Stomach smooth muscle (tissue), 2 donors: ENCODE measurements at regions not wholly inside any gene's neighbourhood (a gene's known extent, or its start where the extent isn't known, plus 50 kb on each side); places are given as distances from the start of the nearest gene placed in this dataset.

Experiments
- H3K27ac ChIP-seq: one replicate; pipeline ENCODE4 v1.7.0; 2013; ENCODE audit warnings: mild to moderate bottlenecking, low read length, inconsistent platforms
- H3K27me3 ChIP-seq, 2 donors: one replicate each; pipeline ENCODE4 v1.7.0; 2013; ENCODE audit warnings: low read length in 2 of 2; ENCODE audit not compliant: insufficient read depth in 2 of 2, control insufficient read depth in 1 of 2
- H3K36me3 ChIP-seq, 2 donors: one replicate each; pipeline ENCODE4 v1.7.0; 2013; ENCODE audit warnings: low read length in 2 of 2; ENCODE audit not compliant: control insufficient read depth in 2 of 2, insufficient read depth in 2 of 2
- H3K4me1 ChIP-seq: one replicate; pipeline ENCODE4 v1.7.0; 2013; ENCODE audit warnings: low read length; ENCODE audit not compliant: control insufficient read depth, insufficient read depth
- H3K4me3 ChIP-seq, 2 donors: one replicate each; pipeline ENCODE4 v1.7.0; 2013; ENCODE audit warnings: low read length in 2 of 2
- H3K9ac ChIP-seq, 2 donors: one replicate each; pipeline ENCODE4 v1.7.0; 2013; ENCODE audit warnings: low read length in 2 of 2, mild to moderate bottlenecking in 1 of 2
- H3K9me3 ChIP-seq, 2 donors: one replicate each; pipeline ENCODE4 v1.7.0; 2013; ENCODE audit warnings: low read length in 2 of 2; ENCODE audit not compliant: control insufficient read depth in 2 of 2
- donor health status: healthy.
- donor health status: Pancreatic carcinoma.

DNA sequence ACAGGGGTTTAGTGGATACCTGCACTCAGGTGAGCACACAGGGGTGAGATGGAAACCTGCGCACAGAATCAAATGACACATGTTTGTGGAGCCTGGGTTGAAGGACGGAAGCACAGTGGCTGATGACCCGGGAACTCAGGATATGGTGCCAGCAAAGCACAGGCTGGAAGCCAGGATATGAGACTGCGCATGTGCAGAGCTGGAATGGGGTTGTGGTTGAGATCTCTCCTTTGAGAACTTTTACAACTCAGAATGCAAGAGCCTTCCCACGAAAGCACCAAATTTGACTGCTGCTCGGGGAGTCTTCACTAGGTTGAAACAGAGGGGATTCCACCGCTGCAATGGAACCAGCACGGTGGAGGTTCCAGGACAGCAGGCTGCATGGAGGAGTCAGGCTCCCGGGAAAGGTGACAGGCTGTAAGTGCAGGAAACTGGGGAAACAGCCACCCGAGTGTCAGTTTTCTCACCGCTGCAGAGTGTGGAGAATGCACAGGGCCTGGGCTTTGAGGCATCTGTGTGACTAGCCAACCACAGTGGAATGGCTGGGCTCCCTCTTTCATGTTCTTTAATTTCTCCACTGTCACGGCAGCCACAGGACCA lies 133.4 kb upstream of the TCERG1L start:
- Histone ChIP-seq H3K36me3 (no peaks in the 10 kb centered on the region), H3K9ac (no peak overlapping the region), H3K4me1 (no peaks in the 10 kb centered on the region), H3K9me3 (no peaks in the 10 kb centered on the region), H3K27me3 (peaks cover 14% of the 10 kb centered on the region in 2 donors), H3K4me3 (no peak overlapping the region), H3K27ac (no peak overlapping the region)

DNA sequence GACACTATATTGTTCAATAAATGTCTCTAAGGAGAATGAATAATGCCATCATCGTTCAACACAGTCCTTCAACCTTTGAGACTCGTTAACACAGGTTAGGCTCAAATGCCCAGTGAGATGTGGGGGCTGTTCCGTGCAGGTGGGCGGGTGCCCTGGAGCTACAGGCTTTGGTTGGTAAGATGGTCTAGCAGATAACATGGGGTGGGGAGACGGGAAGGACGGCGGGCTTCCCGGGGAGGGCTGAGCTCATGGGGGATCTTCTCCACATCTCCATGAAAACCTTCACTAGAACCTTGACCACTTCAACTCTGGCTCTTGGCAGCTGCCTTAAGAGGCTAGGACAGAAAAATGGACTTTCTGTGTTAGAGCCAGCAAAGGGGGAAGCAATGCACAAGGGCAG lies 134.1 kb upstream of the TCERG1L start:
- no peaks in the 10 kb centered on the region for H3K36me3 ChIP-seq
- H3K9ac ChIP-seq = no peak overlapping the region
- H3K4me1 ChIP-seq = no peaks in the 10 kb centered on the region
- H3K27me3 ChIP-seq = peaks cover 12 to 13% of the 10 kb centered on the region in 2 donors
- no peaks in the 10 kb centered on the region for H3K9me3 ChIP-seq
- H3K27ac ChIP-seq = no peak overlapping the region
- H3K4me3 ChIP-seq = no peak overlapping the region

DNA sequence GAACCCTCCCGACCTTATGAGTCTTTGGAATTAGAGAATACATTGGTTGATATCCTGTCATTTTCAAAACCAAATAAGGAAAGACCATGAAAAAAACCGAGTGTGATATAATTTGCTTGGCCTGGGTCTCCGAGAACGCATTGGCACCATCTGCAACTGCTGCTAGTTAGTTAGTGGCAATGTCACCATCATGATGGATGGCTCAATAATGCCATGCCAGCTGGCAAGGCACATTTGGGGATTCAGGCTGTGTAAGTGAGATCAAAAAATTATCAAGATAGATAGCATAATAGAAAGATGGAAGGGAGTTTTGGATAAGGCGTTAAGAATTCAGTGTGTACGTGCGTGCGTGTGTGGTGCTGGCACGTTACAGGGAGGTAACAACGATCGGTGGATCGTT lies 134.7 kb upstream of the TCERG1L start:
- Histone ChIP-seq H3K4me3 (no peak overlapping the region), H3K9me3 (no peaks in the 10 kb centered on the region), H3K9ac (no peak overlapping the region), H3K27me3 (peaks cover 9 to 12% of the 10 kb centered on the region in 2 donors), H3K4me1 (no peaks in the 10 kb centered on the region), H3K27ac (no peak overlapping the region), H3K36me3 (no peaks in the 10 kb centered on the region)

DNA sequence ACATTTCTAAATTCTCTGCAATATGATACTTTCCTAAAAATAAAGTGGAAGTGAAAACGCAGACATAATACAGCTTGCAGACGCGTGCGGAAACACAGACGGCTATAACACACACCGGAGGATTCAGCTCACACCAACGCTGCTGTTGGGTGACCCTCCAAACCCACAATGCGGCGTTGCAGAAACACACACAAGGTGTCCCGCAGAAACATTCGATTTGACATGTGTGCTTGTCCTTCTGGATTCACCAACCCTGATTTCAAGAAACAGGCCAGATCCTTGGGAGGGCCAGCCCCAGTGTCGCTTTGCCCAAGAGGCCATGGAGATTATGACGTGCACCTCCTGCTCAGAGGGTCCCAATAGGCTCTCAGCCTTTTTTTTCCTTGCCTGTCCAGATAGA lies 136.7 kb upstream of the TCERG1L start:
- no peaks in the 10 kb centered on the region for H3K9me3 ChIP-seq
- no peak overlapping the region for H3K9ac ChIP-seq
- no peaks in the 10 kb centered on the region for H3K36me3 ChIP-seq
- no peak overlapping the region for H3K27ac ChIP-seq
- H3K4me3 ChIP-seq = no peak overlapping the region
- H3K4me1 ChIP-seq = no peaks in the 10 kb centered on the region
- H3K27me3 ChIP-seq = peaks cover 9 to 10% of the 10 kb centered on the region in 2 donors

DNA sequence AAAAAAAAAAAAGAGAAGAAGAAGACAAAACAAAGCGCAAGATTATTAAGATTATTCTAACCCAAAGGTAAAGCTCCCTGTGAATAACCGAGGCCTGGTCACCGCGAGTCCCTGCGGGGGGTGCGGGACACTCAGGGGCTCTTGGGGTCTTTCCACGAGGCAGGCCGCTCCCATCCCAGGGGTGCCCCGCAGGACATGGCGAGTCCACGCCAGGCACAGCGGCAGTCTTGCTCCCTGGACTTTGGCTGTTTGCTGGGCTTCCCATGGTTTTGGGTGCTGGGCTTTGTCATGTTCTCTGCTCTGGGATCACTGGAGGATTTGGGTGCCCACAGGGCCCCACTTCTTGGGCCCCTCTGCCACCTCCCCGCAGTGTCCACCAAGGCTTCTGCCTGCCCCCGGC lies 137.4 kb upstream of the TCERG1L start:
- H3K4me3 ChIP-seq = no peak overlapping the region
- H3K27ac ChIP-seq = no peak overlapping the region
- H3K27me3 ChIP-seq = peaks cover 9 to 15% of the 10 kb centered on the region in 2 donors

DNA sequence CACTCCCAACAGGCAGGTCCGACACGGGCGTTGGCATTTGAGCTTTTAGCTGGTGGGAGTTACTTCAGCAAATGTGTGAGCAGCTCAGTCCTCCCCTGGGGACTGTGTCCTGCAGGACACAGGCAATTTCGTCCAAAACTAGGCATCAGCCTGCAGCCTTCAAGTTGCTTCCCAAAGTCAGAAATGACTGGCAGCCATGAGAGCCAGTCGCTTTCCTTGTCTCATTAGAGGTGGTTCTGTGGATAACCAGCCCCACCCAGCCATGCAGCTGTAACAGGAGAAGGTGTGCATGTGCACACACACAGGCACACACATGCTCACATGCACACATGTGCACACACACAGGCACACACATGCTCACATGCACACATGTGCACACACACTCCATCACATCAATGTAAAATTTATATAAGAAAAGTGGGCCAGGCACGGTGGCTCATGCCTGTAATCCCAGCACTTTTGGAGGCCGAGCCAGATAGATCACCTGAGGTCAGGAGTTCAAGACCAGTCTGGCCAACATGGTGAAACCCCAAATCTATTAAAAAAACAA lies 138.8 kb upstream of the TCERG1L start:
- no peak overlapping the region for H3K27ac ChIP-seq
- H3K9ac ChIP-seq = no peak overlapping the region
- H3K4me1 ChIP-seq = no peaks in the 10 kb centered on the region
- no peaks in the 10 kb centered on the region for H3K36me3 ChIP-seq
- H3K4me3 ChIP-seq = no peak overlapping the region
- peaks cover 10 to 13% of the 10 kb centered on the region in 2 donors for H3K27me3 ChIP-seq
- H3K9me3 ChIP-seq = no peaks in the 10 kb centered on the region

More for the DNA sequence above, 137.4 kb upstream of the TCERG1L start:
- Histone ChIP-seq H3K9me3 (no peaks in the 10 kb centered on the region), H3K9ac (no peak overlapping the region), H3K4me1 (no peaks in the 10 kb centered on the region), H3K36me3 (no peaks in the 10 kb centered on the region)

DNA sequence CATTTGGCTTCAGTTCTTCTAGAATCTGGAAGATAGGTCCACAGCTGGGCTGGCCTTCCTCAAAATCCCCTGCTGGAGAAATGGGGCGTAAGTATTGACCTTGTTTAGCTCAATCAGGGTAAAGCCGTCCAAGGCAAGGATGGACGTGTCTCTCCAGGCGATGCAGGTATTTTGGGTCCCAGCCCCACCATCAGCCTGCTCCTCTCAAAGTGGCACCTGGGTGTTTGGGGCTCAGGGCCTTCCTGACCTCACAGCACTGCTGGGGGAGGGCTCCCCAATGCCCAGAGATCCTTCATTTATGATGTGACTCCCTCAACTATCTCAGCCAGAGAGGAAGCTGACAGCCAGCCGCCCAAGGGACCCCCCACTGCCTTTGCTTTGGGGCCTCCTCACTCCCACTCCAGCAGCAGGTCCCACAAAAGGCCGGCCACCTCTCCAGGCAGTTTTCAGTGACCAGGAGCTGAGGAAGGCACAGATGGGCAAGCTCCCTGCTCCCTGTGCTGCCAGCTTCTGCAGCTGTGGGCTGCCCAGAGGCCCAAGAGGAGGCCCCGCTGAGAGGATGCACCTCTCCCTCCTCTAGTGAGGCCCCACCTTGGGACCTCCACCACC lies 140.0 kb upstream of the TCERG1L start:
- Histone ChIP-seq H3K4me1 (no peaks in the 10 kb centered on the region), H3K27ac (no peak overlapping the region), H3K9ac (no peak overlapping the region), H3K36me3 (no peaks in the 10 kb centered on the region), H3K27me3 (peaks cover 10 to 11% of the 10 kb centered on the region in 2 donors), H3K4me3 (no peak overlapping the region), H3K9me3 (no peaks in the 10 kb centered on the region)

DNA sequence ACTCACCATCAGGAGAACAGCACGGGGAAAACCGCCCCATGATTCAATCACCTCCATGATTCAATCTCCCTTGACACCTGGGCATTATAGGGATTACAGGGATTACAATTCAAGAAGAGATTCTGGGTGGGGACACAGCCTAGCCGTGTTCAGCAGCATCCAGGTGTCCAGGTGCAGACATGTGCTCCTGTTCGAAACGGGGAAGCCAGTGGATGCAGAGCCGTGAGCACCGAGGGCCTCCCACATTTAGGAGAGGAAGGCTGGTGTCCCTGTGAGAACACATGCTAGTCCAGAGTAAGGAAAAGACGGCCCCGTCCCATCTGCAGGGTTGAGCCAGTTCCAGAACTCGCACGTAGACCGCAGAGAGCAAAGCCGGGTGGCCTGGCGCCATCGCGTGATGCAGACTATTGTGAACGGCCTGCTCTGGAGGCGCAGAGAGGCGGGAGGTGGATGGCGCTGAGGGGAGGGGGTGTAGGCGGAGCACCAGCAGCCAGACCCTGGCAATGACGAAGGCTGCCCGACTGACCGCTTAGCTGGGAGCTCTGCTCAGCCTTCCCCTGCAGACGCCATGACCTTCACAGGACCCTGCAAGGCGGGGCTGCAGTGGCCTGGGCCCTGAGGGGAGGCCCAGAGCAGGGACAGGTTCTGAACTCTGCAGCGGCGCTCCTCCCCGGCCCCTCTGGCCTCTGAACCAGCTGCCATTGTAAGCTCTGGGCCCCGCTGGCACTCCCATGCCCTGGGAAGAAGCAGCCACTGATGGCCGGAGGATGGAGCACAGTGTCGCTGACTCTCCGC lies 141.6 kb upstream of the TCERG1L start:
- H3K36me3 ChIP-seq = no peaks in the 10 kb centered on the region
- no peak overlapping the region for H3K27ac ChIP-seq
- peak overlapping the region in 1 of 2 donors; percentile 57 for H3K4me3 ChIP-seq
- H3K9ac ChIP-seq = no peak overlapping the region
- H3K9me3 ChIP-seq = no peaks in the 10 kb centered on the region
- H3K27me3 ChIP-seq = peaks cover 12 to 17% of the 10 kb centered on the region in 2 donors
- no peaks in the 10 kb centered on the region for H3K4me1 ChIP-seq

DNA sequence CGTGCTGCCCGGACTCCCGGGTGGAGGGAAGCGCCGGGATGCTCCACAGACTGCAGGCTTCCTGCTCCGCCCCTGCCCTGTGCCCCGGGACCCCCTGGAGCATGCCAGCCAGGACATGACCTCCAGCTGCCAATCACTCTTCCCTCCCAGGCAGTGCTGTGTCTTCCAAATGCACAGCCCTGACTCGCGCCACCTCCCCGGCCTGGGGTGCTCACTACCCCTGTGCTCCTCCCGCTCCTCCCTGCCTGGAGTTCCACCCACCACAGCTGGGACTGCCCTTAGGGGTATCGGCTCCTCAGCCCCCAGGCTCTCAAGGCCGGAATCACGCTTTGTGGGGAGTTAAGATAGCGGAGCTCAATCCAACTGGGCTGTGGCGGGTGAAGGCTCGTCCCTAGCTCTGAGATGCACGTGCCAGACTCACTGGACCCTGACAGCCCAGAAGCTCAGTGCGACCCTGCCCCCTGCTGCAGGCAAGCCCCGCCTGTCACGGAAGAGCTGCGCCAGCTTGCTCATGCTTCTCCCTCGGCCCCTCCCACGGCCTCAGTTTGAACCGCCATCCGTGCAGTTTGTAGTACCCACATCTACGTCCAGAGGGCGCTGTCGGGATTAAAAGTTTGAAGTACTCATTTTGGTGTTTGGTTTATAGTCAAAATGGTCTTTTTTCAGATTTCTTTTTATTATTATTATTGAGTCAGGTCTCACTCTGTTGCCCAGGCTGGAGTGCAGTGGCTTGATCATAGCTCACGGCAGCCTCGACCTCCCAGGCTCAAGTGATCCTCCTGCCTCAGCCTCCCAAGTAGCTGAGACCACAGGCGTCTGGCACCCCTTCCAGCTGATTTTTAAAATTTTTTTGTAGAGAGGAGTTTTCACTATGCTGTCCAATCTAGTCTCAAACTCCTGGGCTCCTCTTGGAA lies 142.5 kb upstream of the TCERG1L start:
- no peak overlapping the region for H3K9ac ChIP-seq

DNA sequence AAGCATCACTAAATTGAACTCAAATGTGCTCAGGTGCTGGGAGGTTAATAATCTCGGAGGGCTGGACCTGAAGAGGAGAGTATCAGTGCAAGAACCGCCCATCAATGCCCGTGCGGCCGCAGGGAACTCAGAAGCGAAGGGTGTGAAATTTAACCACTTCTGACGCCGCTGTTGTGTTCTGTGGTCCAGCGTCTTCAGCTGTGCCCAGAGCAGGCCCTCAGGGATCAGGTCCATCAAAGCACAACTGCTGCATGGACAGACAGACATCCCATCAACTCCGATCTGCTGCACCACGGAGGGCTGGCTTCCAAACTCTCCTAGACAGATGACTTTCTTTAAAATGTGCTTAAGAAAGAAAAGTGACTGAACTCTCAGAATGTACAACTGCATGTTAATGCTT lies 144.9 kb upstream of the TCERG1L start:
- Histone ChIP-seq H3K27me3 (peaks cover 17 to 20% of the 10 kb centered on the region in 2 donors), H3K9me3 (no peaks in the 10 kb centered on the region), H3K27ac (no peak overlapping the region), H3K4me3 (no peak overlapping the region), H3K9ac (no peak overlapping the region), H3K36me3 (no peaks in the 10 kb centered on the region), H3K4me1 (no peaks in the 10 kb centered on the region)

More for the DNA sequence above, 142.5 kb upstream of the TCERG1L start:
- Histone ChIP-seq H3K4me1 (no peaks in the 10 kb centered on the region), H3K27me3 (peaks cover 12 to 17% of the 10 kb centered on the region in 2 donors), H3K27ac (no peak overlapping the region), H3K4me3 (peak overlapping the region in 1 of 2 donors; percentile 57), H3K9me3 (no peaks in the 10 kb centered on the region), H3K36me3 (no peaks in the 10 kb centered on the region)
